SHP77 (cell line): ENCODE measurements at regions not wholly inside any gene's neighbourhood (a gene's known extent, or its start where the extent isn't known, plus 50 kb on each side); places are given as distances from the start of the nearest gene placed in this dataset.

Experiments
- DNase-seq, 2 experiments: peaks; one replicate each; lab custom pipeline; 2025; lab: John Stamatoyannopoulos, UW

- no peak for DNase-seq
Observed at GRCh38 chr10:85225311-85225710, 896.9 kb downstream of the CCSER2 start.

- no peak for DNase-seq
Observed at GRCh38 chr10:85226596-85226995, 898.2 kb downstream of the CCSER2 start.

DNA sequence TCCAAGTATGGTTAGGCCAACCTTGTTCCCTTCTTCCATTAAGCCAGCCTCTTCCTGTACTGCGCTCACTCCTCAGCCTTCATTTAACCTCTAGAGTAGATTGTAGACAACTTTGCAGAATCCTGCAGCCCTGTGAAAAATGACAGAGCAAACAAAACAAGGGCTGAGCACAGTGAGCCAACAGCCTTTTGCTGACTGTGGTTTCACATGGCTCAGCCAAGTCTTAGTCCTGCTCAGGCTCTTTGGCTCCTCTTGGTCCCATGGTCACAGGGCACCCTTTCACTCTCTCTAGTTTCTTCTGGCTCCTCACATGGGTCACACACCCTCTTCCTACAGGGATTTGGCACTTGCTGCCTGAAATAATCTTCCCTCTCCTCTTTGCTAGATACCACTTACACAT, 900.3 kb downstream of the CCSER2 start:
- no peak for DNase-seq

DNA sequence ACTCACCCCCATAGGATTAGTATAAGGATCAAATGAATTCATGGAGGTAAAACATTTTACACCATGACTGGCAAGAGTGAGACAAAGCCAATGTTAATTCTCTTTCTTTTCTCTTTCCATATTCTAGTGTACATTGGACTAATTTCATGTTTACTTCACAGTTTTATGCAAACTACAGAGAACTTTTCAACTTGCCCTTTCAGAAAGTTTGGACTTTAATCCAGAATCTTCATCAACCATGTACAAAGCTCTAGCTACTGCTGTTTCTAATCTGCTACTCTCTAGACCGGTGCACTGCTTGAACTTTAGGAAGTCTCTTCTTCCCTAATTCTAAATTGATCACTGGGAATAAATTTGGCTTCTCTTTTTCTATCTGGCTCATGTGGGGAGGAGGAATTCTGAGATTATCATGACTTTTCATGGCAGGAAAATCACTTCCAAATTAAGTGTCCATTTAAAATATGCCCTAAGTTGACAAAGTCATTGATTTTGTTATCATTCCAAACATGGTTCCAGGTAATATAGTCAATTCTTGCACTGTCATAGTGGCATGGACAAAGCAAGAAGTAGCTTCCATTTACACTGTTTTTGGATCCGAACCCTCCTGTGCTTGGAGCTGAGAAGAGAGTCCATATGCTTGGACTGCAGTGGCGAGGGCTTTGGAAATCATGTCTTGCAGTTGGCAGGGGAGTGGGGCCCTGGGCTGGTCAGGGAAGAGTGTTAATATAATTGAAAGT, 903.3 kb downstream of the CCSER2 start:
- DNase-seq, result no peak

- no peak for DNase-seq
Observed at GRCh38 chr10:85235258-85235657, 906.9 kb downstream of the CCSER2 start.

GRCh38 chr10:85238676-85239075, 910.3 kb downstream of the CCSER2 start:
- no peak for DNase-seq

- no peak for DNase-seq
Observed at GRCh38 chr10:85250304-85250703, 921.9 kb downstream of the CCSER2 start.

DNA sequence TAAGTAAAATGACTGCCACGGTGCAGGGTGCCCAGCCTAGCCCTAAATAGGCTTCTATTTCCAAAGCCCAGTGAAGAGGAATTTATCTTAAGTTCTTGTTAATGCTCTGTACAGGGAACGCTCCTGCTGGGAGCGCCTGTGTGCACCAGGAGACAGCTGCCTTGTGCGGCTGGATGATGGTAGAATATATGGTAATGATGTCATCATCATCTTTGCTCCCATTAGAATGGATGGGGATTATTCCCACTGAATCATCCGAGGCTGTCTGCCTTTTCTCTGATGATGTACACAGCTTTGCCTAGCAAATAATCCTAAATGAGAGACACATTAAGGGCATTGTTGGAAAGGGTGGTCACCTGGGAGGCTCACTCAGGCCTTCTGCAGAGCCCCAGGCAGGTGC, 928.1 kb downstream of the CCSER2 start:
- DNase-seq, result no peak

DNA sequence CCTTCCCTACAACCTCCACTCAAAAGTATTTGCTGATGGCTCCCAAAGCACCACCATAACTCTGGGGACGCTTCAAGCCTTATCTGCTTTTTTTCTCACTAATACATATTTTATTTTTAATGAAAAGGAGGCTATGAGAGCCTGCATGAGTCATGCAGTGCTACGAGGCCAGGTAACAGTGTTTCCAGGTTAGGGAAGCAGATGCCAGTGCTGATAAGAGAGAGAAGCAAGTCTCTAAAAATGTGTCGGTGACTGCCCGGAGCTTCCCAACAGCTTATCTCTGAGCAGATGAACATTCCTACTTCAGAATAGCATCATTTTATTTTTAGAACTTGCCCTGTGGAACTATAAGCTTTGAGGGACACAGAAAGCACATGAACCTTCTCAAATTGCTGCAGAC, 931.5 kb downstream of the CCSER2 start:
- no peak for DNase-seq

- DNase-seq, result no peak
Observed at GRCh38 chr10:85262992-85263391, 934.6 kb downstream of the CCSER2 start.

GRCh38 chr10:85265121-85265520, 936.7 kb downstream of the CCSER2 start:
- no peak for DNase-seq

- DNase-seq, result no peak
Observed at GRCh38 chr10:85266808-85267207, 938.4 kb downstream of the CCSER2 start.

GRCh38 chr10:85280014-85280413, 951.6 kb downstream of the CCSER2 start:
- DNase-seq, result no peak

- no peak for DNase-seq
Observed at GRCh38 chr10:85284778-85285770, 956.7 kb downstream of the CCSER2 start.

- DNase-seq, result no peak
Observed at GRCh38 chr10:85293483-85293882, 965.1 kb downstream of the CCSER2 start.

DNA sequence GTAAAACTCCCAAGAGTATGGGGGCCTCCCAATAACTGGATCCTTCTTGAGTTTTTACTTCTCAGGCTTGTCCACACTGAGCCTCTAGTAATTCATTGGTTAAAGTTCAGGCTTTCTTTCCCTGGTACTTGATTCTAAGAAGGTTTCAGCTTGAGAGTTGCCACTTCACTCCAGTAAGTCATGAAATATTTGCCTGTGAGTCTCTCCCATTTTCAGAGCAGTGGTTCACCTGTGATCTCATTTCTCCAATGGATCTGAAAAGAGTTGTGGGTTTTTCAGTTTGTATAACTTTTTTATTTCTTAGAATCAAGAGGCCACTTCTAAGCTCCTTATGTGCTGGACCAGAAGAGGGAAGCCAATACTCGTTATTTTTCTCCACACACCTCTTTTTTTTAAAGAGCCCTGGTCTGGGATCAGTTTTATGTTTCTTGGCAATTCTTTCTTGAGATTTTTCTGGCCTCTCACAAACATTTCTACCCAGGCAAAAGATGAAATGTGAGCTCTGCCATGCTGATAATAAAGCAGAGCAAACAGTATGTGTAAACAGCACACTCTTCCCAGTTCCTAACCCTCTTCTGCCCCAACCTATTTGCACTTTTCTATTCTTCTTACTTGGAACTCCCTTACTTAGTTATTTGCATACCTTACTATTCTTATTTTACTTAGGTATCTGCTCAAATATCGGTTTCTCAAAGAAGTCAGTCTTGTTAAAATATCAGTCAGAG, 983.4 kb downstream of the CCSER2 start:
- DNase-seq, result no peak

- no peak for DNase-seq
Observed at GRCh38 chr10:85315657-85316056, 987.3 kb downstream of the CCSER2 start.

- DNase-seq, result no peak
Observed at GRCh38 chr10:85316276-85316675, 987.9 kb downstream of the CCSER2 start.

- DNase-seq, result no peak
Observed at GRCh38 chr10:85317827-85318226, 989.4 kb downstream of the CCSER2 start.

DNA sequence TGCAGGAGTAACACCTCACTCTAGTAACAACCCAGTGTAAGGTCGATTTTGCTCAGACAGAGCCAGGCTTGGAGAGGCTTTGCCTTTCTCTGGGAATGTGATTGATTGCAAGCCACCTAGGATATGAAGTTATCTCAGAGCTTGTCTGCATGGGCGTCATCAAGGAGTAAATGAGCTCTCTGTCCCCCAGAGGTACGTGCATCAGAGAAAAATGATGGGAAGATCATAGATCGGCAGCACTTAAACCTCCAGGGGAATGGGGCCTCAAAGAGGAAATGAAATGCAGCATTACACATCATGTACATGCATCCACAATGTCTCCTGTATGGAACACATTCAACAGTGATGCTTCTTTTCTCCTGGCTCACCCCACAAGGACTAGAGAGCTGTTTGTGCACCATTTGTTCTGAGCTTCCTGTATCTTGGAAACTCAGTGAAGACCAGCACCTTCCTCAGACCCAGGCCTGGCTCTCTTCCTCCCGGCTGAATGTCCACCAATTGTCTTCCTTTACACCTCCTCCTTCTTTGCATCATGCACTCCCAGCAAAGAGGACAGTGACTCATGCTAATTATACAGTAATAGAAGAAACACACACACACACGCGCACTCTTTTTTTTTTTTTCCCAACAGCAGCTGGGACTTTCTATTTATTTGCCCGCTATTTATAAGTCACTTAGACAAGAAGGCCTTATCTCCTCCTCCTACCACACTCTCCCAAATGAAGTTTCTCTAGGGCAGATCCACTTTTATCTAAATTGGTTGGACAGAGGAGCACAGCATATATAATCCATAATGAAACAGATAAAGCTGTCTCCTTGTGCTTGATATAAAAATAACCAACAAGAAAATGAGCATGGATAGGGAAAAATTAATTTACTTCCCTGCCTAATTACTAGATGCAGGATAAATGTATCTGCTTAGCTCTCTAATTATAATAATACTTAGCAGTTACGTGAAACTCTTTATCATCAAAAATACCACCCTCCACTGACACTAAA, 990.7 kb downstream of the CCSER2 start:
- no peak for DNase-seq

GRCh38 chr10:85319826-85320225, 991.4 kb downstream of the CCSER2 start:
- DNase-seq, result no peak
